ENCODE measurements at regions not wholly inside any gene's neighbourhood (a gene's known extent, or its start where the extent isn't known, plus 50 kb on each side); places are given as distances from the start of the nearest gene placed in this dataset.
"Not testable (repeated sequence)": the region's sequence is repeated elsewhere in the genome, so short reads cannot be mapped to it uniquely, and the experiment has no call there.

DNA sequence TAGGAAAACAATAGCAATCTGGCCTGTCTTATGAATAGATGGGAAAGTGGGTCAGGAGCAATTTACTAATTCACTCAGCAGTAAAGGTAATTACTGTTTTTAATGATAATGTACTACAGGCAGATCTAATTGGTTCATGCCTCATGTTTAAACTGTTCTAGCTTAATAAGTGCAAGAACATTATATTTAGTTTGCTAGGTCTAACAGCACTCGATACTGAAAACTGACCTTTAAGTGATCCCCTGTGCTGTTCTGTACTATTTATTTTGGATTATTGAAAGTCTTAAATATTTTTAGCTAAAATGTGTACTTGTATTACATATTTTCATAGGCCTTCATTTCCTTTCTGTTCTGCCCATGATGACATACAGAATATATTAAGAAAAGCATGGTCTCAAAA is 998.0 kb upstream of the GJE1 start:
- DNase-seq = no peak

DNA sequence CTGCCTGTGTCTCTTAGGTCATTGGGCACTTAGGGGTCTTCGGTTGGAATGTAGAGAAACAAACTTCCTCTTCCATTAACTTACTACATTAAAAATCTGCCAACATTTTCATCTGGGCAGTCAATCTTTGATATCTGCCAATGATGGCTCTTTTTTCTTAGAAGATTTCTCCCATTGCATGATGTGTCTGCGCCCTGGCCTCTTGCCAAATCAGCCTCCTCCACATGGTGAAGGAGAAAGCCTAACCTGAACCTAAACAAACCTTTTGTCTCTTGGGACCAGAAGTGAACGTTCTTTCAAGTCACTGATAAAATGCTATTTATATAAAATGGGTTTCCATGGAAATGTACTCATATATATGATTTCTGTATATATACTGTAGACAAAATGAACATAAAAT is 998.9 kb upstream of the GJE1 start:
- peak; percentile 15 for DNase-seq

- no peak for DNase-seq
These were observed 999.4 kb upstream of the GJE1 start for GRCh38 chr6:141133346-141133745.

DNA sequence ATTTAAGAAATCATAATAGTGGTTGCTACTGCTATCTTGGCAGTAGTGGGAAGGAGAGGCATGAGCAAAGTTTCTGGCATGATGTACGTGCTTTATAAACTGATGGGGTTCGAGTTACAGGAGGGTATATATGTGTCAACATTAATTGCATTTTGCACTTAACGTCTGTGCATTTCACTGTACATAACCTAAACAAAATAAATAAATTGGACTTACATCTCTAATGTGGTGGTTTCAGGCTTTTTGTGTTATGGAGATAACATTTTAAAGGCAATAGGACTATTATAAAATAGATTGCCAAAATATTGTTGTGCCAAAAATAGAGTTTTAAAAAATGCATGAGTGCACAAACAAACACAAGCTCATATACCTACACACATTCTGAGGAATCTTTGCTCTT is 1001.1 kb upstream of the GJE1 start:
- DNase-seq = no peak

- no peak for DNase-seq
These were observed 1009.2 kb upstream of the GJE1 start for GRCh38 chr6:141123497-141123896.

DNA sequence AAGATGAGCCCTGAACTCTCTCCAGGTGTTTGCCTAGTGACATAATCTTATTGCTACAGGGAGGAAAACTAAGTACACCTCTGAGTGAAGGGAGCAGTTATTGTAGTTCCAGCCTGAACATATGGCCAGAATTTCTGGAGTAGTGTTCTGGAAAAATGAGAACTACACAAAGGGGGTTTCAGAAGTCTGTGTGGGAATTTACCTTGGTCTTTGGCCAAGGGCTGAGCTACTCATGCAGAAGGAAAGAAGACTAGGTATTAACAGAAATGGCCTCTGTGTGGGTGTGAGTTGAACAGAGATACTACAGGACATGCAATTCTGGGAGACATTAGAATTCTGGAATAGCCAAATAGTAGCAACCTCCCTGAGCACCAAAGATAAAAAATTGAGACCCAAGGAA is 1009.7 kb upstream of the GJE1 start:
- DNase-seq = no peak

DNA sequence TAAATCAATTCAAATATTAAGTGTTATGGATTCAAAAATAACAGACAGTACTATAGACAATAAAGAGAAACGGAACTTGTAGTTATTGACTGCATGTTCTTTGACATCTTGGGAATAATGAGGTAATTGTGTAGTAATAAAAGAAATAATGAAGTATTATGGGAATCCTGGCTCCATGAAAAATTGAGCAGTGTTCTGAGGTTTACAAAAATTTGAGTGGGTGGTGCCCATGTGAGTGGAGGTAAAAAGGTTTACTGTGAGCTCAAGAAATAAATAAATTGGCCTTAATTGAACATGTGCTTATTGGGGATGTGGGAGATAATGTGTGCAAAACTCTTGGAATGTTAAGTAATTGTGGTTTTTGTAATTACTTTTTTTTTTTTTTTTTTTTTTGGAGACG is 1013.7 kb upstream of the GJE1 start:
- DNase-seq = no peak

DNA sequence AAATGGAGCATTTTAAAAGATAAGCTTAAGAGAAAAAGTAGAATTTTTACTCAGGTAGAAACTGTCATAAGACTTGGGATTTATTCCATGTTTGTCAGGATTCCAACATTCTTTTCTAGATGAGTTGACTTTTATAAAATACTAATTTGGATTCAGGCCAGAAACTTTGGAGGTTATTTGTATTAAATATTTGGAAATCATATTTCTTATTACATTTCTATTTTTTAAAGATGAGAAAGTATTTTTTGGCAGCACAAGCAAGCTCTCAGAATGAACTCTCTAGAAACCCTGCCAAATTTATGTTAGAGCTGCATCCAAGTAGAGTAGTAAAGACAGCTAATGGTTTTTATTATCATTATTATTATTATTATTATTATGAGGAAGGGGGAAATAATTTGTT is 1014.9 kb upstream of the GJE1 start:
- DNase-seq = no peak

GRCh38 chr6:141110481-141110880 is 1022.2 kb upstream of the GJE1 start:
- DNase-seq = no peak

DNA sequence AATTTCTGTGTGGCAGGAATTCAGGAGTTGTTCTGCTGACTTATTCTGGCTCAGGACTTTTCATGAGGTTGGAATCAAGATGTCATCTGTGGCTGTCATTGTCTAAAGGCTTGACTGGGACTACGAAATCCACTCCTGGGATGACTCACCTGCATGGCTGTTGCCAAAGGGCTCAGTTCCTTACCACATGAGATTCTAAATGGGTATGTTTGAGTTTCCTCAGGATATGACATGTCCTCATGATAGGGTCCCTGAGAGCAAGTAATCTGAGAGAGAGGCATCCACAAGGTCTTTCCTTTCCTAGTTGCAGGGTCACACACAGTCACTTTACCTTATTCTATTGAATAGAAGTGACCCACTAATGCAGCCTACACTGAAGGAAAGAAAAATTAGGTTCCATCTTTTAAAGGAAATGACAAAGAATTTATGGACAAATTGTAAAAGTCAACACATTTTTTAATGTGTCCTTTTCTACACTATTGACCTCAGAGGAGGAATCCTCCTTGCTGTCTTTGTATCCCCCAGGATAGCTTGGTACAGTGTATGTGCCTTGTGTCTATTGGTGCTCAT is 1025.0 kb upstream of the GJE1 start:
- DNase-seq = no peak

DNA sequence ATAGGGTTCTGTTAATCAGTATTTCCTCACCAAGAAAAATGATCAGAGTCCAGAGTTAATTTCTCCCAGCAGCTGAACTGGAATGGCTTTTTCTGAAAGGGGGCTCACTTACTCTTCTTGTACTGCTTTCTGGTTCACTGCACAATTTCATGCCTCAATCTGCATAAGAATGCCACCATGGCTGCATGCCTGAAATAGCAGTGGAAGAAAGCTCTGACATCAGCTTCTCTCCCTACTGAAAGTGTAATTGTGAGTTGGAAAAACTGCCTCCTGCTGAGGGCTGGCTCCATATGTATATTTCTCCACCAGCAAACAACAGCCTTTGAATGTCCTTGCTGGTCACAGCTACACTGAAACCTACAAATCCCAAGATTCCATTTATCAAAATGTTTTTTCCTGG is 1027.2 kb upstream of the GJE1 start:
- no peak for DNase-seq

DNA sequence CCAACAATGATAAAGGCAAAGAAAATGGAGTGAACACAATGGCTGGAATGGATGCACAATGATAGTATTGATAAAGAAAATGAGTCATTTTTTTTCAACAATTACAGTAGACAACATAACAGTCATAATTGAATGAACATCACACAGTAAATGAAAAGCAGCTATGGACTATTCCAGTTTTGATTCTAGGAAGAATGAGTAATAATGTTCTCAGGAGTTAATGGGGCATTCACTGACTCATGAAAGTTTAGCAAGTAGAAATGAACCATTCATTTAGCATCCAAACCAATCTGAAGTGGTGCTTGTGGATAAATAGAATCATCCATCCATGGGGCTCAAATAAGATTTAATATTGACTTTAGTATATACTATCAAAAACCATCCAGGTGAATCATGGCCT is 1029.5 kb upstream of the GJE1 start:
- no peak for DNase-seq

- no peak for DNase-seq
These were observed 1035.3 kb upstream of the GJE1 start for GRCh38 chr6:141097471-141097870.

GRCh38 chr6:141095308-141095707 is 1037.4 kb upstream of the GJE1 start:
- no peak for DNase-seq

GRCh38 chr6:141088171-141088570 is 1044.6 kb upstream of the GJE1 start:
- no peak for DNase-seq

DNA sequence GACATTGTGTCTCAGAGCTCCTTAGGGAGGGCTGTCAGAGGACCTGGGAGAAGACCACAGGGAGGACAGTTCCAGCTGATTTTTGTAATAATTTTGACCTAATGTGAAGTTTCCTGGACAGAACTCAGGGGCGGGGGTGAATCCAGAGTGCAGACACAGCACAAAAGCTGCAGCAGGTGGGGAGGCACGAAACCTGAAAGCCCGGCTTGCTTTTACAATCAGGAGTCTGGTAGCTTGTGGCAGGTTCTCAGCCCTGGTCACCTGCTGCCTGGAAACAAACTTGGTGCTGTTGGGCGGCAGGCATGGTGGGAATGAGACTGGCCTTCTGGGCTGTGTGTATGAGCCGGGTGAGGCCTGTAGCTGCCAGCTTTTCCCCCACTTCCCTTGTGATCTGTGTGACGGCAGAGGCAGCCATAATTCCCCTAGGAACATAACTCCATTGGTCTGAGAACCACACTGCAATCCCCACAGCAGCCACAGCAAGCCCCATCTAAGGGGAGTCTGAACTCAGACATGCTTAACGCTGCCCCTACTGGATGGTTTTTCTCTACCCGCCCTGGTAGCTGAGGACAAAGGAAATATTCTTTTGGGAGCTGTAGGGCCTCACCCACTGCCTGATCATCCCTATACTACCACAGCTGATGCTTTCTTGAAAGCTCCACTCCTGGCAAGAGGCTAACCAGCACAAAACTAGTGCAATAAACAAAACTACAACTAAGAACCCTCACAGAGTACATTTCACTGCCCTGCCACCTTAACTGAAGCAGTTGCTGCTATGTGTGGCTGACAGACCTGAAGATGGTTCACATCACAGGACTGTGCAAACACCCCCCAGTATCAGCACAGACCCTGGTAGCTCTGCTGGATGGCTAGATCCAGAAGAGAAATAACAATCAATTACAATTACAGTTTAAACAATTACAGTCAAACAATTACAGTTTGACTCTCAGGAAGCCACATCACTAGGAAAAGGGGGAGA is 1055.1 kb upstream of the GJE1 start:
- DNase-seq = peak; percentile 63

- DNase-seq = no peak
These were observed 1075.0 kb upstream of the GJE1 start for GRCh38 chr6:141057761-141058160.

- peak; percentile 68 for DNase-seq
These were observed 1075.6 kb upstream of the GJE1 start for GRCh38 chr6:141056945-141057625.

DNA sequence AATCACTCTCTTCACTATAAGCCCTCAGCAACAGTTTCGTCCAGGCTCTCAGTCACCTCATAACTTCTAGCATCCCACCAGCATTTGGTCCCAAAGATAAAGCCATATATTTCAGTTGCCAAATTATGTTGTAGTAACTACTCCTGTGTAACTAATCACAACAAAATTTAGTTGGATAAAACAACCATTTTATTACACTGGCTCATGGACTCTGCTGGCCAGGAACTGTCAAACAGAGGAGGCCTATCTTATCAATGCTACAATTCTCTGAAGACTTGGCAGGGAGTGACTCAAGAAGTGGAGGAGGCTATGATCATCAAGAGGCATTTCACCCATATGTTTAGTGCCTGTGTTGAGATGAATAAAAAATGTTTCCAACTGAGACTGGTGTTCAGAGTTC is 1082.3 kb upstream of the GJE1 start:
- DNase-seq = peak; percentile 29

DNA sequence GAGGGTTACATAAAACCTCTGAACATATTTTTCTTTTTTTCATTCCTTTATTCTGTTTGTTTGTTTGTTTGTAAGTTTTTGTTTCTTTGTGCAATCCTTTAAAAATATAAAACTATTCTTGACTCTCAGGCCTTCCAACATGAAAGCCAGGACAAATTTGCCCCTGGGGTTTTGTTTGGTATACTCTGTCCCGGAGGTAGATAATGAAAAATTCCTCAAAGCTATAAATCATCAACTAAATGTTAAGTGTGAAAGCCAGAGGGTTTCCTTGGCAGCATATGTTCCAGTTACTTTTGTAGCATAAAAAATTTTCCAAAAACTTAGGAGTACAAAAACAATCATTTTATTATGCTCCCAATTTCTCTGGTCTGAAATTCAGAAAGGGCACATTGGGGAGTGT is 1084.3 kb upstream of the GJE1 start:
- no peak for DNase-seq

DNA sequence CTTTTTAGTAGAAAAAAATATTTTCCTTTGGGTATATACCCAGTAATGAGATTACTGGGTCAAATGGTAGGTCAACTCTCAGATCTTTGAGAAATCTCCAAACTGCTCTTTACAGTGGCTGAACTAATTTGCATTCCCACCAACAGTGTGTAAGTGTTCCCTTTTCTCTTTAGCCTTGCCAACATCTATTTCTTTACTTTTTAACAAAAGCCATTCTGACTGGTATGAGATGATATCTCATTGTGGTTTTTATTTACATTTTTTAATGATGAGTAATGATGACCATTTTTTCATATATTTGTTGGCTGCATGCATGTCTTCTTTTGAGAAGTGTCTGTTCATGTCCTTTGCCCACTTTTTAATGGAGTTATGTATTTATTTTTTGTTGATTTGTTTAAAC is 1086.2 kb upstream of the GJE1 start:
- not testable (repeated sequence) for DNase-seq

DNA sequence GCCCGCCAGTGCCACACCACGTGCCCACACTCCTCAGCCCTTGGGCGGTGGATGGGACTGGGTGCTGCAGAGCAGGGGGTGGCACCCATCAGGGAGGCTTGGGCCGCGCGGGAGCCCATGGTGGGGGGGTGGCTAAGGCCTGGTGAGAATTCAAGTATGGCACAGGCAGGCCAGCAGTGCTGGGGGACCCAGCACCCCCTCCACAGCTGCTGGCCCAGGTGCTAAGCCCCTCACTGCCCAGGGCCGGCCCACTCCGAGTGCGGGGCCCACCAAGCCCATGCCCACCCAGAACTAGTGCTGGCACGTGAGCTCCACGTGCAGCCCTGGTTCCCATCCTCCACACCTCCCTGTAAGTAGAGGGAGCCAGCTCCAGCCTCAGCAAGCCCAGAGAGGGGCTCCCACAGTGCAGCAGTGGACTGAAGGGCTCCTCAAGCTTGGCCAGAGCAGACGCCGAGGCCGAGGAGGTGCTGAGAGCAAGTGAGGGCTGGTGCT is 1091.1 kb upstream of the GJE1 start:
- DNase-seq = no peak

DNA sequence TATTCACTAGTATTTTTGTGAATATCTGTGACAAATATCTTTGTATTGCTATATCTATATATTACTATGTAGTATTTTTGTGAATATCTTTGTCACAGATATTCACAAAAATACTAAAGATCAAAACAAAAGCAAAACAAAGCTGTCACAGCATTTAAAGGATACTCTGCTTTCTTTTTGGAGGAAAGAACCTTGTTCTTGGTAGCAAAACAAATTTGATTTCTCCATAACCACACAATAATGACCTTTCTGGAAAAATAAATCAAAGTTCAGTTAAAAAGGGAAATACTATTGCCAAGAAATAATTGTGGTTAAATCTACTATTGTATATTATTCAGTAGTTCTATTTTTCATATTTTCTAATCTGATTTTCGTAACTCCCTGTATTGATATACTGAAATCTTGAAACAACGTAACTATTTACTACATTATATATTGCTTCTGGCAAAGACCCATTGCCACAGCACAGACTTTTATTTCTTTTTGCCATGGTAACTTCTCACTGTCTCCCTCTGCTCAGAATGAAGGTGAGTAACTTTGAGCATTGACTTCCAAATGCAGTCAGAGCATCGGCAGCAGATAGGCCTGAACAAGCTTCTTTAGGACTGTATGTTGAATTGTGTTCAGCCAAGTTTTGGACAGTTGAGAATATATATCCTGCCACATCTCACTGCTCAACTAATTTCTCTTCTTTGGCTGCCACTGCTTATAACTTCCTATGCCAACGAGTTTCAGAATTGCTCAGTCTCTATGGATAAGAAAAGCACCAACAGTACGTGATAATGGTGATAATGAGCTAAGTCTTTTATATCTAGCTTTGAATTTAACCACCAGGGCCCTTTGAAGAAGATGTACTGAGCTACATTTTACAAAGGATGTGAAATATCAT is 1097.2 kb upstream of the GJE1 start:
- no peak for DNase-seq

All from OCI-M1 (cell line).